ENCODE measurements at regions not wholly inside any gene's neighbourhood (a gene's known extent, or its start where the extent isn't known, plus 50 kb on each side); places are given as distances from the start of the nearest gene placed in this dataset.

- no peaks in the 10 kb centered on the region for H3K36me3 ChIP-seq (ENCODE audit: control insufficient read depth, insufficient read depth, low read length)
- no peaks in the 10 kb centered on the region for H3K9me3 ChIP-seq (ENCODE audit: control insufficient read depth, insufficient read depth, low read depth, low read length)
- in situ Hi-C loops (cut with HindIII; ENCODE audit: low pct_unique_long_range_greater_than_20kb, low sequenced_read_pairs) = no loop called here
- no peak overlapping the region for H3K4me3 ChIP-seq (ENCODE audit: low read depth in 2 of 2, low read length in 2 of 2)
- CTCF ChIA-PET = no interaction called here
- BruUV-seq (replicated peaks) = no TSS peak
- no peaks in the 10 kb centered on the region for H3K4me1 ChIP-seq (ENCODE audit: control insufficient read depth, insufficient read depth, low read length)
- TF ChIP-seq POLR2AphosphoS5 (IDR thresholded peaks at IDR 0.05; ENCODE audit: low read depth, low read length) (no peak), REST (IDR thresholded peaks at IDR 0.05; ENCODE audit: insufficient read depth in 1 of 2, low read depth in 2 of 2, low read length in 1 of 2) (no peak), SIN3A (IDR thresholded peaks at IDR 0.05; ENCODE audit: borderline replicate concordance, insufficient read depth, low read depth, low read length) (no peak), TCF7L2 (IDR thresholded peaks at IDR 0.05; ENCODE audit: low read depth, low read length) (no peak), CTCF (IDR thresholded peaks at IDR 0.05) (no peak)
- intact Hi-C loops (cut with micrococcal nuclease; ENCODE audit: unreplicated experiment) = no loop called here
- H3K27ac ChIP-seq (ENCODE audit: low read length) = no peak overlapping the region
- ATAC-seq (no peak), DNase-seq (ENCODE audit: low read depth, low spot score) (no peak)
- H3K27me3 ChIP-seq (ENCODE audit: control insufficient read depth, insufficient read depth, low read length) = peaks cover 15% of the 10 kb centered on the region; the same call in 1 of the 2 replicates
- POLR2A ChIA-PET = no interaction called here
These were observed 527.2 kb downstream of the TCERG1L start for GRCh38 chr10:130784326-130784725.

- H3K27ac ChIP-seq (ENCODE audit: low read length) = no peak overlapping the region
- peaks cover 10% of the 10 kb centered on the region; the same call in 1 of the 2 replicates for H3K27me3 ChIP-seq (ENCODE audit: control insufficient read depth, insufficient read depth, low read length)
- no peak for DNase-seq (ENCODE audit: low read depth, low spot score)
- ChIA-PET POLR2A (no interaction called here), CTCF (no interaction called here)
- no TSS peak for BruUV-seq (replicated peaks)
- TF ChIP-seq CTCF (IDR thresholded peaks at IDR 0.05) (no peak), REST (IDR thresholded peaks at IDR 0.05; ENCODE audit: insufficient read depth in 1 of 2, low read depth in 2 of 2, low read length in 1 of 2) (no peak), POLR2AphosphoS5 (IDR thresholded peaks at IDR 0.05; ENCODE audit: low read depth, low read length) (no peak), TCF7L2 (IDR thresholded peaks at IDR 0.05; ENCODE audit: low read depth, low read length) (no peak), SIN3A (IDR thresholded peaks at IDR 0.05; ENCODE audit: borderline replicate concordance, insufficient read depth, low read depth, low read length) (no peak)
- H3K9me3 ChIP-seq (ENCODE audit: control insufficient read depth, insufficient read depth, low read depth, low read length) = no peaks in the 10 kb centered on the region
- H3K4me3 ChIP-seq (ENCODE audit: low read depth in 2 of 2, low read length in 2 of 2) = no peak overlapping the region
- ATAC-seq = no peak
- H3K4me1 ChIP-seq (ENCODE audit: control insufficient read depth, insufficient read depth, low read length) = no peaks in the 10 kb centered on the region
- H3K36me3 ChIP-seq (ENCODE audit: control insufficient read depth, insufficient read depth, low read length) = no peaks in the 10 kb centered on the region
- in situ Hi-C loops (cut with HindIII; ENCODE audit: low pct_unique_long_range_greater_than_20kb, low sequenced_read_pairs) (no loop called here), intact Hi-C loops (cut with micrococcal nuclease; ENCODE audit: unreplicated experiment) (no loop called here)
These were observed 525.1 kb downstream of the TCERG1L start for GRCh38 chr10:130786365-130786966.
